ENCODE measurements at regions not wholly inside any gene's neighbourhood (a gene's known extent, or its start where the extent isn't known, plus 50 kb on each side); places are given as distances from the start of the nearest gene placed in this dataset.

GRCh38 chr4:29405116-29405515 is 1315.1 kb upstream of the PCDH7 start:
- no peak for TF ChIP-seq CTCF (IDR thresholded peaks at IDR 0.05; ENCODE audit: low read depth, low read length, missing control alignments)
- no peak for DNase-seq (ENCODE audit: low read depth)
- H3K4me3 ChIP-seq (ENCODE audit: low read depth, low read length) = no peak overlapping the region
- in situ Hi-C loops (cut with HindIII; ENCODE audit: low sequenced_read_pairs) = no loop called here

- no peak for TF ChIP-seq CTCF (IDR thresholded peaks at IDR 0.05; ENCODE audit: low read depth, low read length, missing control alignments)
- H3K4me3 ChIP-seq (ENCODE audit: low read depth, low read length) = no peak overlapping the region
- in situ Hi-C loops (cut with HindIII; ENCODE audit: low sequenced_read_pairs) = no loop called here
- no peak for DNase-seq (ENCODE audit: low read depth)
Observed at GRCh38 chr4:29415771-29416170, 1304.4 kb upstream of the PCDH7 start.

- in situ Hi-C loops (cut with HindIII; ENCODE audit: low sequenced_read_pairs) = no loop called here
- no peak overlapping the region for H3K4me3 ChIP-seq (ENCODE audit: low read depth, low read length)
- no peak for TF ChIP-seq CTCF (IDR thresholded peaks at IDR 0.05; ENCODE audit: low read depth, low read length, missing control alignments)
- DNase-seq (ENCODE audit: low read depth) = peak; percentile 37
Observed at GRCh38 chr4:29423836-29424721, 1296.1 kb upstream of the PCDH7 start.

GRCh38 chr4:29453303-29453820 is 1266.8 kb upstream of the PCDH7 start:
- no peak for TF ChIP-seq CTCF (IDR thresholded peaks at IDR 0.05; ENCODE audit: low read depth, low read length, missing control alignments)
- H3K4me3 ChIP-seq (ENCODE audit: low read depth, low read length) = no peak overlapping the region
- in situ Hi-C loops (cut with HindIII; ENCODE audit: low sequenced_read_pairs) = no loop called here
- DNase-seq (ENCODE audit: low read depth) = no peak

GRCh38 chr4:29459926-29460325 is 1260.2 kb upstream of the PCDH7 start:
- in situ Hi-C loops (cut with HindIII; ENCODE audit: low sequenced_read_pairs) = no loop called here
- H3K4me3 ChIP-seq (ENCODE audit: low read depth, low read length) = no peak overlapping the region
- DNase-seq (ENCODE audit: low read depth) = no peak
- no peak for TF ChIP-seq CTCF (IDR thresholded peaks at IDR 0.05; ENCODE audit: low read depth, low read length, missing control alignments)

GRCh38 chr4:29467044-29467717 is 1253.0 kb upstream of the PCDH7 start:
- H3K4me3 ChIP-seq (ENCODE audit: low read depth, low read length) = no peak overlapping the region
- DNase-seq (ENCODE audit: low read depth) = no peak
- no peak for TF ChIP-seq CTCF (IDR thresholded peaks at IDR 0.05; ENCODE audit: low read depth, low read length, missing control alignments)
- in situ Hi-C loops (cut with HindIII; ENCODE audit: low sequenced_read_pairs) = no loop called here

All from astrocyte of the cerebellum (primary cell).